ENCODE measurements at regions not wholly inside any gene's neighbourhood (a gene's known extent, or its start where the extent isn't known, plus 50 kb on each side); places are given as distances from the start of the nearest gene placed in this dataset.

GRCh38 chr6:153621070-153621469 lies 418.0 kb upstream of the OPRM1 start:
- Histone ChIP-seq H3K9me3 (no peaks in the 10 kb centered on the region), H3K27ac (no peak overlapping the region), H3K27me3 (no peaks in the 10 kb centered on the region), H3K36me3 (no peaks in the 10 kb centered on the region), H3K4me1 (no peaks in the 10 kb centered on the region), H3K4me3 (no peak overlapping the region)
- TF ChIP-seq POLR2A (IDR thresholded peaks at IDR 0.05): no peak
- TF ChIP-seq, protein P1, sequence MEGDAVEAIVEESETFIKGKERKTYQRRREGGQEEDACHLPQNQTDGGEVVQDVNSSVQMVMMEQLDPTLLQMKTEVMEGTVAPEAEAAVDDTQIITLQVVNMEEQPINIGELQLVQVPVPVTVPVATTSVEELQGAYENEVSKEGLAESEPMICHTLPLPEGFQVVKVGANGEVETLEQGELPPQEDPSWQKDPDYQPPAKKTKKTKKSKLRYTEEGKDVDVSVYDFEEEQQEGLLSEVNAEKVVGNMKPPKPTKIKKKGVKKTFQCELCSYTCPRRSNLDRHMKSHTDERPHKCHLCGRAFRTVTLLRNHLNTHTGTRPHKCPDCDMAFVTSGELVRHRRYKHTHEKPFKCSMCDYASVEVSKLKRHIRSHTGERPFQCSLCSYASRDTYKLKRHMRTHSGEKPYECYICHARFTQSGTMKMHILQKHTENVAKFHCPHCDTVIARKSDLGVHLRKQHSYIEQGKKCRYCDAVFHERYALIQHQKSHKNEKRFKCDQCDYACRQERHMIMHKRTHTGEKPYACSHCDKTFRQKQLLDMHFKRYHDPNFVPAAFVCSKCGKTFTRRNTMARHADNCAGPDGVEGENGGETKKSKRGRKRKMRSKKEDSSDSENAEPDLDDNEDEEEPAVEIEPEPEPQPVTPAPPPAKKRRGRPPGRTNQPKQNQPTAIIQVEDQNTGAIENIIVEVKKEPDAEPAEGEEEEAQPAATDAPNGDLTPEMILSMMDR (IDR thresholded peaks at IDR 0.05): no peak
- intact Hi-C loops (cut with DNase I): no loop called here
- no peak for ATAC-seq
- WGBS (ENCODE audit: insufficient coverage, low coverage, low lambda C conversion rate, missing lambda C conversion rate): 46% methylated on average over 5 of the region's 5 CpGs
- no peak for DNase-seq

GRCh38 chr6:153618371-153619322 lies 420.4 kb upstream of the OPRM1 start:
- H3K9me3 ChIP-seq: no peaks in the 10 kb centered on the region
- no peak overlapping the region for H3K27ac ChIP-seq
- DNase-seq: no peak
- H3K27me3 ChIP-seq: no peaks in the 10 kb centered on the region
- H3K36me3 ChIP-seq: no peaks in the 10 kb centered on the region
- intact Hi-C loops (cut with DNase I): no loop called here
- H3K4me1 ChIP-seq: no peaks in the 10 kb centered on the region
- TF ChIP-seq, protein P1 (IDR thresholded peaks at IDR 0.05): no peak
- TF ChIP-seq POLR2A (IDR thresholded peaks at IDR 0.05): no peak
- no peak overlapping the region for H3K4me3 ChIP-seq
- 25% methylated on average over 8 of the region's 8 CpGs for WGBS (ENCODE audit: insufficient coverage, low coverage, low lambda C conversion rate, missing lambda C conversion rate)
- ATAC-seq: no peak

DNA sequence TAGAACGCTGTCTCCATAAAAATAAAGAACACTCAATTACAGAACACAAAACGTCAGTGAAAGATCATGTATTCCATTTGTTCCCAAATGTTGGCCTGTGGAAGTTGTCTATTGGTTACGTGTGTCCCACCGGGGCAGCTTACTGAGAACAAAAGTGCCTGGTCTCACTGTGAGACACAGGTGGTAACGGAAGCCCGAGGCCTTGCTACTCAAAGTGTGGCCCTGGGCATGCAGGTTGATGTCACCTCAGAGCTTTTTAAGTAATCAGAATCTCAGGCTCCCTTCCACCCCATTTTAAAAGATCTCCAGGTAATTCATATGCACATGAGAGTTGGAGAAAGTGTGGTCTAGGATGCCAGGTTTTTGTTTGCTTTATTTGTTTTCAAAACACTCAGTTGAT lies 422.5 kb upstream of the OPRM1 start:
- H3K27me3 ChIP-seq: no peaks in the 10 kb centered on the region
- TF ChIP-seq, protein P1 (IDR thresholded peaks at IDR 0.05): no peak
- TF ChIP-seq POLR2A (IDR thresholded peaks at IDR 0.05): no peak
- H3K9me3 ChIP-seq: no peaks in the 10 kb centered on the region
- no peaks in the 10 kb centered on the region for H3K36me3 ChIP-seq
- 36% methylated on average over 6 of the region's 6 CpGs for WGBS (ENCODE audit: insufficient coverage, low coverage, low lambda C conversion rate, missing lambda C conversion rate)
- DNase-seq (no peak), ATAC-seq (no peak)
- no peak overlapping the region for H3K4me3 ChIP-seq
- no peak overlapping the region for H3K27ac ChIP-seq
- intact Hi-C loops (cut with DNase I): no loop called here
- no peaks in the 10 kb centered on the region for H3K4me1 ChIP-seq

GRCh38 chr6:153613719-153614455 lies 425.2 kb upstream of the OPRM1 start:
- intact Hi-C loops (cut with DNase I): no loop called here
- DNase-seq (no peak), ATAC-seq (no peak)
- Histone ChIP-seq H3K27ac (no peak overlapping the region), H3K27me3 (no peaks in the 10 kb centered on the region), H3K9me3 (no peaks in the 10 kb centered on the region), H3K4me3 (no peak overlapping the region), H3K4me1 (no peaks in the 10 kb centered on the region), H3K36me3 (no peaks in the 10 kb centered on the region)
- TF ChIP-seq, protein P1 (IDR thresholded peaks at IDR 0.05): no peak
- no peak for TF ChIP-seq POLR2A (IDR thresholded peaks at IDR 0.05)

Measured in right lobe of liver (tissue), 6 donors.